WERI-Rb-1 (cell line): ENCODE measurements at regions not wholly inside any gene's neighbourhood (a gene's known extent, or its start where the extent isn't known, plus 50 kb on each side); places are given as distances from the start of the nearest gene placed in this dataset.

ENCODE experiments used
- DNase-seq: peaks from one replicate; pipeline ENCODE4 v3.0.0-alpha.2; 2020
- H3K27ac ChIP-seq: fragments of 250-450 bp; sonication (Bioruptor Pico); 2 replicates; pipeline ENCODE4 v1.5.1; 2020; ENCODE audit warnings: mild to moderate bottlenecking, moderate library complexity
- H3K27me3 ChIP-seq: fragments of 250-450 bp; sonication (Bioruptor Pico); 2 replicates; pipeline ENCODE4 v1.5.1; 2021; ENCODE audit warnings: mild to moderate bottlenecking, low read depth, moderate library complexity; ENCODE audit not compliant: insufficient read depth, severe bottlenecking
- H3K36me3 ChIP-seq: fragments of 250-450 bp; sonication (Bioruptor Pico); 2 replicates; pipeline ENCODE4 v1.5.1; 2020; ENCODE audit warnings: mild to moderate bottlenecking, moderate library complexity
- H3K4me3 ChIP-seq: 2 replicates; pipeline ENCODE4 v1.5.1; 2011; ENCODE audit warnings: low read depth, mild to moderate bottlenecking, control low read depth, low read length
- H3K9me3 ChIP-seq: fragments of 250-450 bp; sonication (Bioruptor Pico); 2 replicates; pipeline ENCODE4 v1.5.1; 2021; ENCODE audit warnings: mild to moderate bottlenecking, moderate library complexity; ENCODE audit not compliant: severe bottlenecking
- TF ChIP-seq, protein P1 (sequence below): IDR thresholded peaks from 2 replicates; pipeline ENCODE4 v1.5.1; 2011; ENCODE audit warnings: low read depth, mild to moderate bottlenecking, control low read depth, inconsistent platforms, low read length

DNA sequence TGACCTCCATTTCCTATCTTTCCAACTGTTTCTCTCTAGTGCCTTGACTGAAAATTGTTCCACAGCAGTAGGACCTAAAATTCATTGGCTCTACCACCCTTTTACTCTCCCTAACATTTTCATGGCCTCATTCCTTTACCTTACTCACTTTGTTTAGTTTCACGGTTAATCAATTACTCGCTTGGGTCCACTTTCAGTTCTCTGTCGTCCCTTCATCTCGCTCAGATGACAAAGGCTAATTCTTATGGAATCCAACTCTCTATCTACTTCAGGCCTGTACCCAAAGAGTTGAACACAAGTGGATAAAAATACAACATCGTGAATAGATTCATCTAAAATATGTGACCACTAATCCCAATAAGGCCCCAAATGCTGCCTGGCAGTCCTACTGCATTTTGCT, 85.9 kb upstream of the ADO start:
- H3K9me3 ChIP-seq = no peaks in the 10 kb centered on the region
- H3K4me3 ChIP-seq = no peak overlapping the region
- no peak overlapping the region for H3K27ac ChIP-seq
- no peak for DNase-seq
- H3K36me3 ChIP-seq = no peaks in the 10 kb centered on the region
- TF ChIP-seq, protein P1, sequence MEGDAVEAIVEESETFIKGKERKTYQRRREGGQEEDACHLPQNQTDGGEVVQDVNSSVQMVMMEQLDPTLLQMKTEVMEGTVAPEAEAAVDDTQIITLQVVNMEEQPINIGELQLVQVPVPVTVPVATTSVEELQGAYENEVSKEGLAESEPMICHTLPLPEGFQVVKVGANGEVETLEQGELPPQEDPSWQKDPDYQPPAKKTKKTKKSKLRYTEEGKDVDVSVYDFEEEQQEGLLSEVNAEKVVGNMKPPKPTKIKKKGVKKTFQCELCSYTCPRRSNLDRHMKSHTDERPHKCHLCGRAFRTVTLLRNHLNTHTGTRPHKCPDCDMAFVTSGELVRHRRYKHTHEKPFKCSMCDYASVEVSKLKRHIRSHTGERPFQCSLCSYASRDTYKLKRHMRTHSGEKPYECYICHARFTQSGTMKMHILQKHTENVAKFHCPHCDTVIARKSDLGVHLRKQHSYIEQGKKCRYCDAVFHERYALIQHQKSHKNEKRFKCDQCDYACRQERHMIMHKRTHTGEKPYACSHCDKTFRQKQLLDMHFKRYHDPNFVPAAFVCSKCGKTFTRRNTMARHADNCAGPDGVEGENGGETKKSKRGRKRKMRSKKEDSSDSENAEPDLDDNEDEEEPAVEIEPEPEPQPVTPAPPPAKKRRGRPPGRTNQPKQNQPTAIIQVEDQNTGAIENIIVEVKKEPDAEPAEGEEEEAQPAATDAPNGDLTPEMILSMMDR = no peak
- H3K27me3 ChIP-seq = peaks cover 52% of the 10 kb centered on the region

DNA sequence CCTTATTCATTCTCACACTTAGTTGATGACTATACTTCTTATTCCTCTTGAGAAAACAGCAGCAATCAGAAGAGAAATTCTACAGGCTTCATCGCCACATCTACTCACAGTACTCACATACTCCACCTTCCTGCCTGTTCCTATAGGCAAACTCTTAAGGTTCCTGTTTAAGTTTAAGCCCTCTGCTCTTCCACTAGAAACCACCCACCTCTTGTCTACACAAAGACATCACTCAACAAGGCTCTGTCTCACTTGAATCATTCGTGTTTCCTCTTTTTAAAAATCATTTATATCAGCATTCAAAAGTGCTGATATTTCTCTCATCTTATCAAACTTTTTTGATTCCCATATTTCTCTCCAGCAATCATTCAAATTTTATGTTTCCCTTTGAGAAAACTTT, 85.5 kb upstream of the ADO start:
- DNase-seq = no peak
- TF ChIP-seq, protein P1 = no peak
- no peak overlapping the region for H3K27ac ChIP-seq
- peaks cover 55% of the 10 kb centered on the region for H3K27me3 ChIP-seq
- no peaks in the 10 kb centered on the region for H3K9me3 ChIP-seq
- H3K36me3 ChIP-seq = no peaks in the 10 kb centered on the region
- H3K4me3 ChIP-seq = no peak overlapping the region

DNA sequence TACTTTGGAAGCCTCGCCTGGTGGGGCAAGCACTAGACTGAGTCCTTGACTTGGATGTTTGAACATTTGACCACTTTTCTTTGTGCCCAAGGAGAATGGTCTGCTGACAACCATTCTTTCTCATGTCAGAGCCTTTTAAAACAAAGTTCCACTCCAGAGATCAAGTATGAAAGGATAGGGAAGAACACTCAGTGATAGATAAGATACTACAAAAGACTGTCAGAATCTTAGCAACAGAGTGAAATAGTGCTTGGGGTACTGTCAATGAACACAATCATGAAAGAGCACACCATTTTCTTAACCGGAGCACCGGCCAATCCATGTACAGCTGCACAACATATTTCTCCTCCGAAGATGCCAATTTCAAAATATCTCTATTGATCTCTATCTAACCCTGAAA, 82.8 kb upstream of the ADO start:
- DNase-seq = no peak
- TF ChIP-seq, protein P1 = no peak
- Histone ChIP-seq H3K4me3 (no peak overlapping the region), H3K27ac (no peak overlapping the region), H3K9me3 (no peaks in the 10 kb centered on the region), H3K36me3 (no peaks in the 10 kb centered on the region), H3K27me3 (peaks cover 69% of the 10 kb centered on the region)

DNA sequence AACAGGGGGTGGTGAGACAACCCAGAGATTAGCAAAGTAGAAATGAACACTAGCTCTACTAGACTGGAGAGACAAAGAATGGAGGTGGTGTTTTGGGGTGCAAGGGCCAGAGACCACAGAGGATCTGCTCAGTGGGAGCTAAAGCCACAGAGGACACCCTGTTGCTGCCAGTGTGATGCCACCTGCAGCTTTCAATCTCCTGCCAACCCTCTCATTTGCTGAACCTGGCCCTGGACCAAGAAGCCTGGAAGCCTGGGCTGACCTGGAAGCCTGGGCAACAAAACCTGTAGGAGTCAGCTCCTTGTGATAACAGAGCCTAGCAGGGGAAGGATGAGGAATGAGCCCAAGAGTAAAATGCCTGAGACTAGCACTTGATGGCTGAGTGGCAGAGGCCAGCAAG, 81.1 kb upstream of the ADO start:
- no peaks in the 10 kb centered on the region for H3K9me3 ChIP-seq
- H3K36me3 ChIP-seq = no peaks in the 10 kb centered on the region
- H3K27ac ChIP-seq = no peak overlapping the region
- DNase-seq = no peak
- TF ChIP-seq, protein P1 = no peak
- no peak overlapping the region for H3K4me3 ChIP-seq
- H3K27me3 ChIP-seq = peaks cover 70% of the 10 kb centered on the region

DNA sequence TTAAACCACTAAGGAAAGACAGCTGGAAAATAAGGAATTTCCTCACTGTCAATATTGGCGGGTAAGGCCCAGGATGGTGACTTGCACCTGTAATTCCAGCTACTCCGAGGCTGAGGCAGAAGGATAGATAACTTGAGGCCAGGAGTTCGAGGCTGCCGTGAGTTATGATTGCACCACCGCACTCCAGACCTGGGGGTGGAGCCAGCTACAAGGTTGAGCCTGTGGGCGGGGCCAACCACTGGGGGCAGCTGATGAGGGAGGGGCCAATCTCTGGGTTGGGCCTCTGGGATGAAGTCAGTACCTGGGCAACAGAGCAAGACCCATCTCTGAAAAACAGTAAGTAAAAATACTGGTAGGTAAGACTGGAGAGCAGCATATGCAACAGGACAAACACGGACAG, 80.1 kb upstream of the ADO start:
- Histone ChIP-seq H3K4me3 (no peak overlapping the region), H3K27ac (no peak overlapping the region), H3K36me3 (no peaks in the 10 kb centered on the region), H3K27me3 (peaks cover 71% of the 10 kb centered on the region), H3K9me3 (no peaks in the 10 kb centered on the region)
- TF ChIP-seq, protein P1 = no peak
- DNase-seq = no peak

DNA sequence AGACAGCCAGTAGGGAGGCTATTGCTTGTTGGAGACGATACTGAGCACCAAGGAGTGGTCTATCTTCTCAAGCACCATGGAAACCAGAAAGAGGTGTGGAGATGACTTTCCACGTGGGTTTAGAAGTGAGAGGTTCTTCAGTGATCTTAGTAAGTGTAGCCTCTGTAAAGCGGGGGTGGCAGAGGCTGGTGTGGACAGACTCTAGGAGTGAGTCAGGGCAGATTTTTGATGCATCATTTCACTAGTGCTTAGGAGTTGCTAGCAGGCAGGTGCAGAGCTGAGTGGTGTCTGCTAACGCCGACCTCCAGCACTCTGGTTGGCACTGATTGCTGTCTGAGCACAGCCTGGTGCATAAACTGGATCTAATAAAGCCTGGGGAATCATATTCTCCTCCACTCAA, 78.4 kb upstream of the ADO start:
- H3K27me3 ChIP-seq = peaks cover 69% of the 10 kb centered on the region
- no peaks in the 10 kb centered on the region for H3K36me3 ChIP-seq
- TF ChIP-seq, protein P1 = no peak
- DNase-seq = no peak
- H3K27ac ChIP-seq = no peak overlapping the region
- H3K4me3 ChIP-seq = no peak overlapping the region
- no peaks in the 10 kb centered on the region for H3K9me3 ChIP-seq
